ENCODE measurements at regions not wholly inside any gene's neighbourhood (a gene's known extent, or its start where the extent isn't known, plus 50 kb on each side); places are given as distances from the start of the nearest gene placed in this dataset.

DNA sequence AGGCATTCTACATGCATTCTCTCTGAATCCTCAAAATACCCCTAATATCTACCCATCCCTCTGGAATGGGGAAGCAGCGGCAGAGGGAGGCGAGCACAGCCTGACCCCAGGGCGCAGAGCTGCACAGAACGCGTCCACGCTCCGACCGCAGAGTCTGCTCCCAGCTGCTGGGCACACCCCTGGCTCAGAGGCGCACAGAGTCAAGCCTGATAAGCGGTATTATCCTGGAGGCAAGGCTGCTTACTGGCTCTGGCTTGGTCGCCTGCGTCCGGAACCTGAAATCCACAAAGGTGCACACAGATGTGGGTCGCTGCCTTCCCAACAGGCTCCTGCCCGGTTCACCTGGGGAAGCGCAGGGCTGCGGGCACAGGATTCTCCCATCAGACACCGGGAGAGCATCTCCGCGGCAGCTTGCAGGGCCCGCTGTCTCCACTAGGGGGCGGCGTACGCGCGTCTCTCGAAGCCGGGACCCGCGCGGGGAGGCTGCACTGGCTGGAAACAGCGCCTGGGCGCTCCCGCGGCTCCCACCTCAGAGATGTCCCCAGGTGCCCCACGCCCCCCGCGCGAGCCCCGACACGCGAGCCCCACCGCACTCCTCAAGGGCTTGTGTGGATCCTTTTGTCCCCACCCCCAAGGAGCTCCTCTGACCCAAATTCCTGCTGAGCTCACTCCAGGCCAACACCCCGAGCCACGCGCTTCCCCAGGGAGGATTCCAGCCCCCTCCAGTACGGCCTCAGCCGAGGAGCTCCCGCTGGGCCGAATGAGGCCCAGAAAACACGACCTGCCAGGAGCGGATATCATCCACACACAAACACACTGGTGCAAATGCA is 120.1 kb upstream of the FZD10 start:
- 27% methylated on average over 39 of the region's 52 CpGs; no CpG with 5 or more reads in 1 of the 2 experiments for WGBS, 2 experiments (ENCODE audit: extremely low coverage in 1 of 2, insufficient coverage in 1 of 2, insufficient read length in 1 of 2, insufficient replicate concordance in 2 of 2, low coverage in 1 of 2, low lambda C conversion rate in 2 of 2, missing lambda C conversion rate in 1 of 2)
- Histone ChIP-seq H3K14ac (ENCODE audit: insufficient read length) (no peak overlapping the region), H4K5ac (ENCODE audit: insufficient read length, low read depth, low read length) (no peak overlapping the region), H3K9me3 (ENCODE audit: insufficient read depth in 2 of 2, low read depth in 1 of 2, low read length in 1 of 2) (no peaks in the 10 kb centered on the region), H2AFZ (ENCODE audit: low read length) (no peak overlapping the region), H3K23me2 (ENCODE audit: low read depth, low read length) (peaks cover 2% of the 10 kb centered on the region), H4K20me1 (replicated peaks in 1 of 2; ENCODE audit: control insufficient read depth in 1 of 2, insufficient read depth in 2 of 2, low read length in 2 of 2) (peaks cover 9 to 15% of the 10 kb centered on the region in 2 experiments), H3K79me2 (ENCODE audit: control insufficient read depth in 1 of 2, insufficient read depth in 2 of 2, low read length in 2 of 2) (no peaks in the 10 kb centered on the region), H2BK5ac (ENCODE audit: low read depth, low read length) (no peak overlapping the region), H3K36me3 (ENCODE audit: control insufficient read depth in 2 of 4, insufficient read depth in 4 of 4, low read length in 3 of 4) (no peaks in the 10 kb centered on the region; a peak in 1 of 8 replicates), H4K91ac (replicated peaks; ENCODE audit: insufficient read length, low read length) (no peak overlapping the region), H2BK120ac (replicated peaks; ENCODE audit: low read depth, low read length) (no peak overlapping the region), H3K4me3 (ENCODE audit: extremely low read depth in 1 of 4, insufficient read depth in 2 of 4, low read depth in 3 of 4, low read length in 4 of 4) (peak overlapping the region in 1 of 4 experiments; percentile 29; a peak in 1 of 8 replicates), H3K4me1 (replicated peaks in 1 of 4; ENCODE audit: control insufficient read depth in 3 of 4, insufficient read depth in 4 of 4, low read length in 3 of 4) (peaks cover 0 to 13% (median 5%) of the 10 kb centered on the region in 4 experiments; a peak in 5 of 7 replicates), H2AK5ac (ENCODE audit: low read depth, low read length) (no peak overlapping the region), H3K4me2 (ENCODE audit: insufficient read depth in 1 of 2, low read depth in 2 of 2, low read length in 2 of 2) (peak overlapping the region; percentile 2 to 36; a peak in 2 of 4 replicates), H4K8ac (ENCODE audit: extremely low read depth, insufficient read depth, low read length) (peak overlapping the region; percentile 80), H2BK20ac (ENCODE audit: low read length) (no peak overlapping the region), H3K4ac (replicated peaks; ENCODE audit: insufficient read length, low read depth, low read length) (no peak overlapping the region), H2BK15ac (ENCODE audit: low read length) (no peak overlapping the region), H3K27me3 (replicated peaks in 1 of 4; ENCODE audit: control insufficient read depth in 3 of 4, extremely low read depth in 1 of 4, insufficient read depth in 3 of 4, low read length in 3 of 4) (peaks cover 22 to 81% (median 55%) of the 10 kb centered on the region in 4 experiments), H3K27ac (ENCODE audit: low read depth, low read length) (no peak overlapping the region), H3K23ac (ENCODE audit: insufficient read length) (no peak overlapping the region), H3K56ac (replicated peaks; ENCODE audit: insufficient read length, low read depth, low read length) (no peak overlapping the region), H2BK12ac (ENCODE audit: low read depth, low read length) (no peak overlapping the region), H3K79me1 (ENCODE audit: low read depth, low read length) (no peaks in the 10 kb centered on the region), H3K18ac (ENCODE audit: extremely low read depth, low read length) (no peak overlapping the region), H3K9ac (replicated peaks in 1 of 4; ENCODE audit: extremely low read depth in 1 of 4, low read depth in 3 of 4, low read length in 3 of 4) (no peak overlapping the region)
- CTCF ChIA-PET (ENCODE audit: partially characterized antibody): interaction anchor here (0.6 to 4.7 kb wide), 37 partner anchors 10 to 1088 kb away, joined by 3 to 41 read pairs (median 4); no protein-coding TSS in a partner anchor
- DNase-seq (ENCODE audit: low read depth in 1 of 2, low spot score in 2 of 2): peak in 1 of 2 experiments; percentile 99
- no peak for FAIRE-seq
- POLR2A ChIA-PET (ENCODE audit: partially characterized antibody): no interaction called here
- TF ChIP-seq YY1 (IDR thresholded peaks at IDR 0.05; ENCODE audit: low read depth, low read length): peak; percentile 75
- TF ChIP-seq TCF12 (IDR thresholded peaks at IDR 0.05; ENCODE audit: low read depth, low read length): no peak
- no peak for TF ChIP-seq NANOG (IDR thresholded peaks at IDR 0.05; ENCODE audit: insufficient read depth, low read depth, low read length, poor library complexity, severe bottlenecking)
- no peak for TF ChIP-seq ZNF274 (IDR thresholded peaks at IDR 0.05; ENCODE audit: borderline replicate concordance, extremely low read depth, low read length)
- no peak for TF ChIP-seq POU5F1 (IDR thresholded peaks at IDR 0.05; ENCODE audit: low read depth, low read length)
- no peak for TF ChIP-seq TAF7 (optimal IDR thresholded peaks at IDR 0.05; ENCODE audit: borderline replicate concordance, low read depth, low read length)
- no peak for TF ChIP-seq SP1 (IDR thresholded peaks at IDR 0.05; ENCODE audit: low read depth, low read length)
- peak; percentile 96 for TF ChIP-seq KDM1A (IDR thresholded peaks at IDR 0.05; ENCODE audit: borderline replicate concordance, low read length)
- TF ChIP-seq, protein P1, sequence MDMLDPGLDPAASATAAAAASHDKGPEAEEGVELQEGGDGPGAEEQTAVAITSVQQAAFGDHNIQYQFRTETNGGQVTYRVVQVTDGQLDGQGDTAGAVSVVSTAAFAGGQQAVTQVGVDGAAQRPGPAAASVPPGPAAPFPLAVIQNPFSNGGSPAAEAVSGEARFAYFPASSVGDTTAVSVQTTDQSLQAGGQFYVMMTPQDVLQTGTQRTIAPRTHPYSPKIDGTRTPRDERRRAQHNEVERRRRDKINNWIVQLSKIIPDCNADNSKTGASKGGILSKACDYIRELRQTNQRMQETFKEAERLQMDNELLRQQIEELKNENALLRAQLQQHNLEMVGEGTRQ (IDR thresholded peaks at IDR 0.05; ENCODE audit: low read length): no peak
- no peak for TF ChIP-seq JUN (IDR thresholded peaks at IDR 0.05; ENCODE audit: low read depth, low read length)
- no peak for TF ChIP-seq MAX (IDR thresholded peaks at IDR 0.05)

Measured in H1 (cell line).